LoVo (cell line): ENCODE measurements at regions not wholly inside any gene's neighbourhood (a gene's known extent, or its start where the extent isn't known, plus 50 kb on each side); places are given as distances from the start of the nearest gene placed in this dataset.
"Not testable (repeated sequence)": the region's sequence is repeated elsewhere in the genome, so short reads cannot be mapped to it uniquely, and the experiment has no call there.

Experiments
- DNase-seq: peaks from one replicate; pipeline ENCODE4 v3.0.0-alpha.2; 2016; ENCODE audit warnings: low spot score

DNA sequence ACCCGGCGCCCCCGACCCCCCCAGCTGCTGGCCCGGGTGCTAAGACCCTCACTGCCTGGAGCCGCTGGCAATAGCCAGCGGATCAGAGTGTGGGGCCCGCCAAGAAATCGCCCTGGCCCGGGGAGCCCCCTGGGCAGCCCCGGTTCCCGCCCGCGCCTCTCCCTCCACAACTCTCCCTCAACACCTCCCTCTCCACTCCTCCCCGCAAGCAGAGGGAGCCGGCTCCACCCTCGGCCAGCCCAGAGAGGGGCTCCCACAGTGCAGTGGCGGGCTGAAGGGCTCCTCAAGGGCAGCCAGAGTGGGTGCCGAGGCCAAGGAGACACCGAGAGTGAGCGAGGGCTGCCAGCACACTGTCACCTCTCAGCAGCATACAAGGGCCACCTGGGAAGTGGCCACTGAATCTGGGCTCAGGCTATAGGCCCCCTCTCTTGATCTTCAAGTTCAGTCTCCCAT lies 385.5 kb downstream of the SEC14L1 start:
- no peak for DNase-seq

DNA sequence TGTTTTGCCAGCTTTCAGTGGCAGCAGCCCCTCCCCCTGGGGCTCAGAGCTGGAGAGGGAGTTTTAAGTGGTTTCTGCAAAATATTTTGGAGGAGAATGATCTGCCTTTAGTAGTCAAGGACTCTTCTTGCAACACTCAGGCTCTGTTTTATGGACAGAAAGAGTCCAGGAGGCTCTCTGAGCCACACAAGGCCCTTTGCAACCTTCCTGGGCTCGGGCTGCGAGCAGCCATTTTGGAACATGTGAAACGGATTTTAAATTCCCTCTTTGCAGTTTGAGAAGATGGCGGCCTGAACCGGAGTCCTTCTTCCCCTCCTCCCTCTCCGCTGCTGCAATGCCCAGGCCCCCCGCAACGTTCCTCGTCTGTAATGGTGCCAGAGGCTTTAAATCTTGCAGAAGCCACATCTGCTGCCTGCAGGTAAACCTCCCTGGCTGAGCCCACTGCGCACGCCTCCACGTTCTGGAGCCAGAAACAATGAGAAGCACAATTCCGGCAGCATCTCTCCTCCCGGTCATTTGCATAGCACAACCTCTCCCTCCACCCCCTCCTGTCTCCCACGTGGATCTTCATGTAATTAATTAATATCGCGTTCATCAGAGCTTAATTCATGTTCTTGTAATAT lies 386.1 kb downstream of the SEC14L1 start:
- no peak for DNase-seq

DNA sequence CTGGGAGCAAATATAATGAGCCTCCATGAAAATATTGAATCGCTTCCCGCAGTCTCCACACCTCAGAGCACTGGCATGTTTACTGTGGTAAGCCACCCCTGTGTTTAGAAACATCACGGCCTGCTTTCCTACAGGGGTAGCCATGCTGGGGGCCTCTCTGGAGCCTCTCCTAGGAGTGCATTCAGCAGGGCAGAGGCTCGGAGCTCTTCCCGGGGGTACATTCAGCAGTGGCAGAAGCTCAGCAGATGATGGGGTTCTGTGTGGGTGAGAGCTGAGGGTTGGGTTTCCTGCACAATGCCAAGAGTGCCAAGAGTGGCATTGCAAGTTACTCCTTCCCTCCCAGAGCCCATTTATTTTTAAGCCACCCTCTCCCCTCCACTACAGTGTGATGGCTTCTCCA lies 386.6 kb downstream of the SEC14L1 start:
- DNase-seq, result no peak

DNA sequence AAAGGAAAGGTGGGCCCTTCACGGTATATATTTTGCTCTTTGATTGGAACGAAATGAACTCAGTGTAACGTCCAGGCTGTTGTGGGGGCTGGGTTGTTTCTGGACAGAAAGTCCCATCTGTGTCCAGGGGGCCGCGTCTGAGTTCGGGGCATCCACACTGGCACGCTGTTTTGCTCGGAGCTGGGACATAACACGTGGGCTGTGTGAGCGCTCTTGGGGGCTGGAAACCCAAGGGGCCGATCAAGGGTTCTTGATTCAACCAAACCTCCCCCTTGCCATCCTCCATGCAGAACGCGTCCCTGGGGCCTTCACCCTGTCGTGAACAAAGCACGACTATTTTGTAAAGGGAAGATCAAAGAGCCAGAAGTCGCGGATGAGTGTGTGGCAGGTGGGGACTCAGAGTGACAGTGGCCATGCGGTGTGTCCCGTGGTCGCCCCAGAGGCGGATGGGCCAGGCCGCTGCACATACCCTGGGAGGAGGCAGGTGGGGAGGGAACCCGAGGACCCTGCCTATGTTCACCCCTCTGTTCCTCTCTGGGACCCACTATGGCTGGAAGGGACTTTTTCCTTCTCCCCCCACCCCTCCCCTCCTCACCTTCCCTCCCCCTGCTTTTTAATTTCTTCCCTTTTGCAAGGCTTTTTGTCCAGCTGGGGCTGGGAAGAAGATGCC lies 387.2 kb downstream of the SEC14L1 start:
- no peak for DNase-seq

DNA sequence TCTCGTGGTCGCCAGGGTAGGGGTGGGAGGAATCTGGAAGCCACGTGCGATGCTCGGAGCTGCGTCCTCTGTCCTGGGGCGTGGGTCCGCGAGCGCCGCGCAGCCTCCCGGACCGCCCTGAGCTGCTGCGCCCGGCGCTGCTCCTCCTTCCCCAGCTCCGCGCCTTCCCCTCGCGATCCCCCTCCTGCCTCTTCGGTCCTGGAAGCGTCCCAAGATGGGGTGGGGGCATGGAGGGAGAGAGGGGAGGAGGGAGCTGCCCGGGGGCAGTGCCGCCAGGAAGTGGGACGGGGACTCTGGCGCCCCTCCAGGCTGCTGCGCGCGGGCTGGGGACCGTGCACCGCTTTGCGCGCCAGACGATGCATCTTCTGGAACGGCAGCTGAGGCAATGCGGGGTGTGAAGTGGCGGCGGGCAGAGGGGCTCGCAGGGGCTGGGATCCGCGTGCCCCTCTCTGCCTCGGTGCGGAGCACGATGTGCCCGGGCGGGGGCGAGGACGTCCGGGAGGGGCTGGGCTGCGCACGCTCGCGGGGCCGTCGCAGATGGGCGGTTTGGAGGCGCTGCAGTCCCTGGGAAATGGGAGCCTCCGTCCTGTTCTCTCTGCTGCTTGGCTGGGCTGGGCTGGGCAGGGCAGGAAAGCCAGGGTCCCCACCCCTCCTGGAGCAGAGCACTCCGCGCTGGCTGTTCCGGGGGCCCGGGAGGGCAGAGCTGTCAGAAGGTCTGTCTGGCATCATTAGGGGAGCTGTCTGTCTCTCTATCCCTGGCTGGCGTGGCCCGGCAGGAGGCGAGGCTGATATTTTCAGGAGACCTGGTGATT lies 388.0 kb downstream of the SEC14L1 start:
- no peak for DNase-seq

DNA sequence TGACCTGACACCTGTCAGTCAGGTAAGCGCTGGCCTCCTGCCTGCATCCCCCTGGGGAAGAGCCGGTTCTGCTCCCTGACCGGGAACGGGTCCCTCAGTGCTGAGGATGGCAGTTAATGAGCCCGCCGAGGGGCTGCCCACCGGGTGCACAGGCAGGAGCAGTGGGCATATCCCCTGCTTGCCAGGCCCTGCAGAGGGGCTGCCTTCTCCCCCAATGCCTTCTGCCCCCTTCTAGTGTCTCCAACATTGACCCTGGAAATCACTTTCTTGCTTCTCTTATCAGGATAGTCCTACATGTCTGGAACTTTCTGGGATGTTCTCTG lies 388.5 kb downstream of the SEC14L1 start:
- DNase-seq, result no peak

DNA sequence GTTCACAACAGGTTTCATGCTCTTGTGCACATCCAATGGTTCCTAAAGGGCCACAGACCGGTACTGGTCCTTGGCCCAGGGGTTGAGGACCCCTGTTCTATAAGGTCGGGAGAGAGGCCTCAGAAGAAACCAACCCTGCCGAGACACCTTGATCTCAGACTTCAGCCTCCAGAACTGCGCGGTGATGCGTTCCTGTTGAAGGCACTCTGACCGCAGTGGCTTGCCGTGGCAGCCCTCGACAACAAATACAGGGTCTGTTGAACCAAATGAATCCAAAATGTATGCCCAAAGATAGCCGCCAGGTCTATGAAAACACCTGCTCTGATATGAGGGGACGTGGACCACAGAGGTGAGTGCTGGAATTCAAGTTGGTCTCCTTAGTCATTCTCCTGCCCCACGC lies 389.8 kb downstream of the SEC14L1 start:
- DNase-seq, result no peak

DNA sequence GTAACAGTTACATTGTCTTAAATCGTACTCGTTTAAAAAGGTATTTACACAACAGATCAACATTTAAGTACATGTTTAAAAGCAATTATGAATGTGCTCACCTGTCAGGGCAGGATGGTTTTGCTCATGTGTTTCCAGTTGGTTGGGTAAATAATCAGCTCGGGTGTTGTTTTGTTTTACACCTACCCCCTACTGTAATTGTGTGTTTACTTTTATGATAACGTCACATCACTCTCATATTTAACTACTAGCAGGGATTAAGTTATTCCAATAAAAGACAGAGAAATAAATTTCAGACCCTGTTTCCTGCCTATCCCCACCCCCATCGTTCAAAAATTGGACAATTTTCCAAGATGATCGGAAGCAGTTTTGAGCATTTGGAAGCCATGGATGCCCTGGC lies 390.2 kb downstream of the SEC14L1 start:
- no peak for DNase-seq

DNA sequence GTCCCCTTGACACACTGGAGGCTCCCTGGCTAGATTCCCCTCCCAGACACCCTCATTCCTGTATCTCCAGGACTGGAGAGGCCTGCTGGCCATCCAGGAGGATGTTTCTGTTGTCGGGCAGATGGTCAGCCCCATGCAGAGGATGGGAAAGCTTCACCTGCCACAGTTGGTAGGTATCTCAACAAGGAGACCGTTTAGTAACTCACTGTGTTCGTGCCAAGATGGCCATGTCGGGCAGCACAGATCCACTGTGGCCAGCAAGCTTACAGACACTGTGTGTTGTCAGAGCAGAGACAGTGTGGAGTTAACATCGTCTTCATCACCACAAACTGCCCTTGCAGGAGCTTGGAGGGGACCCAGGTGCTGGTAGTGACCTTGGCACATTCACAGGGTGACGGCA lies 390.9 kb downstream of the SEC14L1 start:
- DNase-seq, result no peak

DNA sequence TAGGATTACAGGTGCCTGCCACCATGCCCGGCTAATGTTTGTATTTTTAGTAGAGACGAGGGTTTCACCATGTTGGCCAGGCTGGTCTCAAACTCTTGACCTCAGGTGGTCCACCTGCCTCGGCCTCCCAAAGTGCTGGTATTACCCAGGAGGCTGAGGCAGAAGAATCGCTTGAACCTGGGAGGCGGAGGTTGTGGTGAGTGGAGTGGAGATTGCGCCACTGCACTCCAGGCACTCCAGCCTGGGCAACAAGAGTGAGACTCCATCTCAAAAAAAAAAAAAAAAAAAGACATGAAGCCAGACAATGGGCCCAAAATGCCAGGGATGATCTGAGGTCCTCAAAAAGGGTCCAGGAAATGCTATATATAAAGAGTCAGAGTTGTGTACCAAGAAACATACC lies 392.9 kb downstream of the SEC14L1 start:
- DNase-seq, result not testable (repeated sequence)

DNA sequence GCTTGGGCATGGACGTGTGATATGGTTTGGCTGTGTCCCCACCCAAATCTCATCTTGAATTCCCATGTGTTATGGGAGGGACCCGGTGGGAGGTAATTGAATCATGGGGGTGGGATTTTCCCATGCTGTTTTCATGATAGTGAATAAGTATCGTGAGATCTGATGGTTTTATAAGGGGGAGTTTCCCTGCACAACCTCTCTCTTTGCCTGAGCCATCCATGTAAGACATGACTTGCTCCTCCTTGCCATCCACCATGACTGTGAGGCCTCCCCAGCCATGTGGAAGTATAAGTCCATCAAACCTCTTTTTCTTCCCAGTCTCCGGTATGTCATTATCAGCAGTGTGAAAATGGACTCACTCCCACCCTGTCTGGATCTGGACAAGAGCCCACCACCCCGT lies 393.4 kb downstream of the SEC14L1 start:
- DNase-seq, result no peak

DNA sequence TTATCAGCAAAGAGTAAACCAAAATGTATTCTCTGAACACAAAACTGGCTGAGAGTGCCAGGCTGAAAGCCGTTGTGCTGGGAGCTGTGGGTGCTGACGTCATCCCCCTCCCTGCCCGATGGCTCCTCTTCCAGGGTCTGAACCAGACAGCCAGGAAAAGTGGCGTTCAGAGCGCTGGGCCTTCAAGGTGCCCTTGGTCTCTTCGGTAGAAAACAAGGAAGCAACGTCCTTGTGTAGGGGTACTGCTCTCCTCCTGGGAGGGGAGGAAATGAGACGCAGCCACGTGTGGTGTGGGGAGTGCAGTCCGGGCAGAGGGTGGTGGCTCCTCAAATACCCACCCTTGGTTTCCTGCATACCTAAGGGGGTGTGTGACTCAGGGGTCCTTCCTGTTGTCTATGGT lies 394.7 kb downstream of the SEC14L1 start:
- no peak for DNase-seq

DNA sequence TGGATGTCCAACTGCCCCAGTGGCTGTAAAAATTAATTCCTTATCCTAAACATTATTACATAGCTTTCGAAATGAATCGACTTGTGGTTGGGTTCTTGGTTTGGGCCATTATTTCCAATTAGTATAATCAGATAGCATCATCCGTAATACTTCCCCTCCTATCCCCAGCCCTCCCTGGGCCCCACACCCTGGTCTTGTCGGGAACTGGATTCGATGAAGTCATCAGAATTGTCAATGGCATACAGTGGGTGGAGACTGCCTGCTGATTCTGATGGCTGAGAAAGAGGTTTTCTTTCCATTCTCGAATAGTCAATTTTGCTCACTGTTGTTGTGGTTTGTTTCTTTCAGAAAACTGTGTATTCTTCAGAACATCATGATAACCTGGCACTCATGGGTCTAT lies 395.1 kb downstream of the SEC14L1 start:
- no peak for DNase-seq

DNA sequence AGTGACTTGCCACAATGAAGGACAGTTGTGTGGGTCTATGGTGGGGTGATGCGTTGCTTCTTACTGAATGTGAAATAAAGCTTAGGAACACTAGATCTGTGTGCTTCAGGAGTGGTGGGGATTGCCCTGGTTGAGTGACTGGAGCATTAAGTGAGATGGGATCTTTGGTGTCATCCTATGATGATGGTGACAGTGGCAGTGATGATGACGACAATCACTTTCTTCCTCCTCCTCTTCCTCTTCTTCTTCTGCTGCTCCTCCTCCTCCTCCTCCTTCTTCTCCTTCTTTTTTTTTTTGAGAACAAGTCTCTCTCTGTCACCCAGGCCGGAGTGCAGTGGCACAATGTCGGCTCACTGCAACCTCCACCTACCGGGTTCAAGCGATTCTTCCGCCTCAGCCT lies 396.8 kb downstream of the SEC14L1 start:
- no peak for DNase-seq

DNA sequence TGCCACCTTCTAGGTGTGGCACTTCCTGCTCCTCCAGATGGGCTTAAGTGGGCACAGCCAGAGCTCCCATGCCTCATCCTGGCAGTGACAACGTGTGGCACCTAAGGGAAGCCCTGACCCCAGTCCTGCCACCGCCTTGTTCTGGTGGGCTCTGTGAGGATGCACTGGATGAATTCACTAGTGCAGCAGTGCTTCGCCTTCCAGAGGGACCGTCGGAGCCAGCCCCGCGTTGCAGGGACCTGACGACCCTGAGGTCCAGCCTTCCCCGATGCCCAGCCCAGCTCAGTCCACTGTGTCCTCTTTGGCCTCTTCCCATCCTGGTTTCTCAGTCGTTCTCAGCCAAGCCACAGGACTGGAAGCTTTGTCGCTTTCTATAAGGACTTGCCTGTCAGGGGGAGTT lies 399.8 kb downstream of the SEC14L1 start:
- no peak for DNase-seq

DNA sequence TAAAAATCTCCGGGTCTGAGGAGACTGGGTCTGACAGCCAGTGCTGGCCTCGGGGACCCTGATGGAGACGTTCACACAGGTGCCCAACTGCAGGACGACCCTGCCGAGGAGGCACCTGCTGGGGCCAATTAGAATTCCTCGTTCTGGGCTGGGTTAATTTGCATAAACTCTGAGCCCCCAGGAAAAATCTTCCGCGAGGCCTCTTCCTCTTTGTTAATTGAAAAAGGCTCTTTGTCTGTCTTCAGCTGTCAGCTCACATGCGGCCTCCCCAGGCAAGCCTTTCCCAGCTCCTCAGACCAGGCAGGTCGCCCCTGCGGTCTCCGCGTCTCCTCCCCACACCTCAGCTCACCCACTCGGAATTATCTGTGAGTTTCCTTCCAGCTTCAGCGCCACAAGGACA lies 400.2 kb downstream of the SEC14L1 start:
- no peak for DNase-seq

DNA sequence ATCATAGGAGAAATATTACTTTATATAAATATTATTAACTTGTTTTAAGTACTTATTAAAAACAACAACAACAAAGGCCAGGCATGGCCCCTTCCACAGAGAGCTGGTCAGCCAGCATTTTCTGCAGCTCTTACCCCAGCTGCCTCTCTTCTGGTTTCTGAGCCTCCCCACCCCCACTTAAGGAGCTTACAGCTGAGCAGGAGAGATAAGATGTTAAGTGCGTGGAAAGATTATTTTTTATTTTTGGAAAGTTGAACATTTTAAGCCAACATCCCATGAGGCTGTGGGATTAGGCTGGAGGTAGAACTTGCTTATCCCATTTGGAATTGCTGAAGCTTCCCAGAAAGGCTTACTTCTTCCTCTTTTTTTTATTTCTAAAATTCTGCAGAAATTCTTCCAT lies 401.2 kb downstream of the SEC14L1 start:
- DNase-seq, result no peak

DNA sequence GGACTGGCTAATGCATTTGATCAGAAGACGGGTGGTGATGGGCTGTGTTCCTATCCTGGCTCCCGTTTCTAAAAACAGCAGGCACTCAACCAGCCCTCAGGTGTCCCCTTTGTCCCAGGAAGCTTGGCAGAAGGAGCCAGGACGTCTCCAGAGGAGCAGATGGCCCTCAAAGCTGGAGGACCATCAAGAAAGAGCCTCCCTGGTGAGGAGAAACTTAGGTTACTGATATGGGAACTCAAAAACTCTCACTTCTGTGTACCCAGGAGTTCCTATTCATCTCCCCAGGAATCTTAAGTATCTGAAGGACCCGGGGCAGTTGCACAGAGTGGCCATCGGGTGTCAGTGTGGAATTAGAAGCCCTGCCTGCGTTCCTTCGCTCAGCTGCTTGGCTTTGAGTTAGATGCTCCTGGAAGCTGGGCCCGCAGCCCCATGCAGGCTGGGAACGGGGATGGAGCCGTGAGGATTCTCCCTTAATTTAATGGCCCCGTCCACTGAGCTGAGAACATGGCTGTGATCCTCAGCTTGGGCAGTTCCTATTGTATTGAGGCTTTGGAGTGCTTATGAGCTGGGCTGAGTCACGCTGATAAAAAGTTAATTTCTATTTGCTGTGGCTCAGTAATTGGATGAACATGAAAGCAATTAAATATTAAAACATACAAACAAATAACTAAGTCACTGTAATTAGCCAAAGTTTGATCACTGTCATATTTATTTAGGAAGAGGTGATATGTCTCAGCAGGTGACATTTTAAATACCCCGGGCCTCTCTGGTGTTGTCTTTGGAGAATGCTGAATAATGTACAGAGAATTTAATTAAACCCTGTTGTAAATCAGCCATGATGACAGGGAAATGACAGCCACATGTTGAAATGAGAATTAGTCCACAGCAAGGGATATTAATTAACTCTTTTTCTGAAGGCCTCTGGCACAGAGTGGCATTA lies 402.1 kb downstream of the SEC14L1 start:
- peak; percentile 70 for DNase-seq

DNA sequence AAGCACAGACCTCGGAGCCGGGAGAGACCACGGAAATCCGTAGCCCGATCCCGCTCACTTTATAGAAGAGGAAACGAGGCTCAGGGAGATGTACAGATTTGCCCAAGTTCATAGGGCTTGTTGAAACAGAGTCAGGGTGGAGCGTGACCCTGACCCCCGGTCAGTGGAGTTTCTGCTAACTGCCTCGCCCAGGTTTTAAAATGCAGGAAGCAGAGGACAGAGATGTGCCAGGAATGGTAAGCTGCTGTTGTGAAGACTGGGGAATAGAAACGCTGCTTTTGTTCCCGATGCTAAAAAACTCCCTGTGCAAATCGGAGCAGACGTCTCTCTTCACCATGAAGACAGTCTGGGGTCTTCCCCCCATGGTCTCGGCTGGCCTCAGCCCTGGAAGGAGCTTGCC lies 403.0 kb downstream of the SEC14L1 start:
- DNase-seq, result no peak

DNA sequence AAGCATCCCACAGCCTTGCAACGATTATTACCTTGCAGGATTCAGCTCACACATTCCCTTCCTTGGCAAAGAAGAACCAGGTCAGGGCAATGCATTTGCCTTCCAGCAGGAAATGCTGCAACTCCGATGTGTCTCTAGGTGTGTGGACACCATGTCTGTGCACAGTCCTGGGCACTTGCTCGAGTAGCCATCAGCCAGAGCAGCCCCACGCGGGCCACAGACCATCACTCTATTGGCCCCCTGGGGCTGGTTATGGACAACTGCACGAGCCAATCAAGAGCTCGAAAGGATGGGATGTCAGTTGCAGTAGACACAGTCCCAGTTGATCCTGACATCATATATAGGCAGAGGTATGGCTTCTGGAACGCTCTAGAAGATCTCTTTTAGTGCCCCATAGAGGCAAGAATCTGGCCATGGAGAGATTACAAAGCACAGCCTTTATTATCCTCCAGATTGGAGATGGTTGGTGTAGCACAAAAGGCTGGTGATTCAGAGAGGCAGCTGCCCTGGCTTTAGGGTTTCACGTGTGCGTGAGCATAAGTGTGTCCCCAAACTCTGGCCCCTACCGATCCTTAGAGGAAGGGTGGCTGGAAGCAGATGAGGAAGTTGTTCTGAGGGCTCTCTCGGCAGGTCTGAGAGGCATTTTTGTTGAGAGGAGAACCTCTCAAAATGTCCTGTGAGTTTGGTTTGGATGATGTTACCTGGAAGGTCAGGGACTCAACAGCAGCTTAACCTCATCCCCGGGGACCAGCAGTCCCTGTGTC lies 403.8 kb downstream of the SEC14L1 start:
- DNase-seq, result no peak

DNA sequence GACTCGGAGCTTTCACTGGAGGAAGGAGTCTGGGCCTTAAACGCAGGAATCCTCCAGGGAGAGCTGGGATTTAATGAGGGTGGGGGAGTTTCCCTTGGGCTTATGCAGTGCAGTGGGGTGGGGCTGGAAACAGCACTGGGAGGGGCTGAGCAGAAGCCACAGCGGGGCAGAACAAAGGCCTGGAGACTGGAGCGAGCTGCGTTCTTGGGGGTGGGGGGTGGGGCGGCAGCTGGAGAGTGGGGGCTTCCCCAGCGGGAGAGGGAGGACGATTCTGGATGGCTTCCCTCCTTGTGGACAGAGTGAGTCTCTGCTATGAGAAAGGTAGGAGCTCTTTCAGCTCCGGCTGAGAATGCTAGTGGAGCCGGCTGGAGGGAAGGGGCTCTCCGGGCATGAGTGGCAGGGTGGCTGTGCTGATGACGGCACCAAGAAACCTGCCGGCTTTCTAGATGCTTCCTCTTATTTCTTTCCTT lies 406.0 kb downstream of the SEC14L1 start:
- DNase-seq, result no peak
